Keratinocyte (primary cell): ENCODE measurements at regions not wholly inside any gene's neighbourhood (a gene's known extent, or its start where the extent isn't known, plus 50 kb on each side); places are given as distances from the start of the nearest gene placed in this dataset.

Experiments used
- DNase-seq: peaks from one replicate; pipeline ENCODE4 v3.0.0-alpha.2; 2011; ENCODE audit warnings: low read depth, missing footprints, low spot score
- FAIRE-seq: peaks from 2 replicates; lab custom pipeline; 2011; peaks lifted over from hg19 to GRCh38; lab: Jason Lieb, UNC
- H2AFZ ChIP-seq: 2 replicates; pipeline ENCODE4 v1.6.0; 2012; ENCODE audit warnings: low read length, control low read depth, inconsistent platforms; ENCODE audit not compliant: control insufficient read depth
- H3K27ac ChIP-seq: 2 replicates; pipeline ENCODE4 v1.5.1; 2011; ENCODE audit warnings: low read length; ENCODE audit not compliant: control insufficient read depth, insufficient read depth
- H3K27me3 ChIP-seq: 3 replicates; pipeline ENCODE4 v1.6.0; 2011; ENCODE audit warnings: low read length; ENCODE audit not compliant: control insufficient read depth, insufficient read depth; ENCODE audit errors: extremely low read depth
- H3K36me3 ChIP-seq, 2 experiments: 2 replicates in 1 of 2; 3 replicates in 1 of 2; pipeline ENCODE4 v1.5.1; 2011; ENCODE audit warnings: low read length in 2 of 2, mild to moderate bottlenecking in 1 of 2; ENCODE audit not compliant: control insufficient read depth in 2 of 2, insufficient read depth in 2 of 2; ENCODE audit errors: extremely low read depth in 1 of 2
- H3K4me1 ChIP-seq: 3 replicates; pipeline ENCODE4 v1.5.1; 2011; ENCODE audit warnings: low read length; ENCODE audit not compliant: control insufficient read depth, insufficient read depth; ENCODE audit errors: extremely low read depth
- H3K4me2 ChIP-seq: 3 replicates; pipeline ENCODE4 v1.6.0; 2011; ENCODE audit warnings: low read depth, low read length; ENCODE audit not compliant: control insufficient read depth, insufficient read depth; ENCODE audit errors: extremely low read depth
- H3K4me3 ChIP-seq, 3 experiments: fragments of 200-600 bp in 1 of 3; sonication (generic) in 1 of 3; 2 replicates in 2 of 3; 3 replicates in 1 of 3; pipeline ENCODE4 v1.5.1; 2011 to 2016; ENCODE audit warnings: low read length in 3 of 3, mild to moderate bottlenecking in 3 of 3, control low read depth in 2 of 3, inconsistent platforms in 1 of 3, low read depth in 1 of 3, mixed read lengths in 1 of 3, mixed run types in 1 of 3, moderate library complexity in 1 of 3; ENCODE audit not compliant: control insufficient read depth in 2 of 3, insufficient read depth in 2 of 3; ENCODE audit errors: extremely low read depth in 1 of 3
- H3K79me2 ChIP-seq: 2 replicates; pipeline ENCODE4 v1.6.0; 2012; ENCODE audit warnings: low read length; ENCODE audit not compliant: control insufficient read depth, insufficient read depth
- H3K9ac ChIP-seq: 3 replicates; pipeline ENCODE4 v1.6.0; 2011; ENCODE audit warnings: low read length; ENCODE audit not compliant: control insufficient read depth, insufficient read depth; ENCODE audit errors: extremely low read depth
- H3K9me1 ChIP-seq: 3 replicates; pipeline ENCODE4 v1.6.0; 2011; ENCODE audit warnings: low read length; ENCODE audit not compliant: control insufficient read depth, insufficient read depth; ENCODE audit errors: extremely low read depth
- H3K9me3 ChIP-seq: 2 replicates; pipeline ENCODE4 v1.5.1; 2012; ENCODE audit warnings: low read depth, low read length; ENCODE audit not compliant: control insufficient read depth
- H4K20me1 ChIP-seq: 3 replicates; pipeline ENCODE4 v1.6.0; 2011; ENCODE audit warnings: low read length; ENCODE audit not compliant: control insufficient read depth, insufficient read depth; ENCODE audit errors: extremely low read depth
- CTCF ChIP-seq, 3 experiments: IDR thresholded peaks in 1 of 3; conservative IDR thresholded peaks in 1 of 3; optimal IDR thresholded peaks in 1 of 3; 2 replicates in 2 of 3; 3 replicates in 1 of 3; pipeline versions ENCODE3 to v1.5.1; 2011; ENCODE audit warnings: low read length in 3 of 3, mild to moderate bottlenecking in 3 of 3, moderate library complexity in 2 of 3, control low read depth in 1 of 3, inconsistent platforms in 1 of 3; ENCODE audit not compliant: insufficient read depth in 2 of 3; ENCODE audit errors: extremely low read depth in 1 of 3
- EZH2 ChIP-seq: IDR thresholded peaks from one replicate; pipeline ENCODE4 v1.6.1; 2012; ENCODE audit warnings: inconsistent platforms, mild to moderate bottlenecking, low read length, moderate library complexity
- dilution Hi-C: fragments of 300-500 bp; cut with MboI; formaldehyde crosslinking; loops from one replicate; pipeline ENCODE4 v1.7.0; 2020; ENCODE audit warnings: low sequenced_read_pairs; ENCODE audit not compliant: extremely low pct_ligation_motif_present

GRCh38 chr12:65672441-65672840 lies 151.8 kb upstream of the HMGA2 start:
- H3K27ac ChIP-seq = peak overlapping the region; percentile 93

GRCh38 chr12:65673156-65673690 lies 151.1 kb upstream of the HMGA2 start:
- dilution Hi-C loops = no loop called here
- no peaks in the 10 kb centered on the region for H3K36me3 ChIP-seq
- H3K79me2 ChIP-seq = no peaks in the 10 kb centered on the region
- H3K4me1 ChIP-seq = peaks cover 59% of the 10 kb centered on the region
- TF ChIP-seq CTCF (optimal IDR thresholded peaks at IDR 0.05 in 1 of 3, IDR thresholded peaks at IDR 0.05 in 1 of 3, conservative IDR thresholded peaks at IDR 0.05 in 1 of 3; ENCODE audit: extremely low read depth in 1 of 3, insufficient read depth in 2 of 3, low read length in 3 of 3) = no peak
- no peak for TF ChIP-seq EZH2
- no peaks in the 10 kb centered on the region for H4K20me1 ChIP-seq
- H3K9me3 ChIP-seq = no peaks in the 10 kb centered on the region
- H3K27ac ChIP-seq = peak overlapping the region; percentile 93
- DNase-seq = no peak
- H2AFZ ChIP-seq = peak overlapping the region; percentile 50
- no peak overlapping the region for H3K4me2 ChIP-seq
- H3K9ac ChIP-seq = peak overlapping the region; percentile 18
- H3K9me1 ChIP-seq = no peaks in the 10 kb centered on the region
- no peak overlapping the region for H3K4me3 ChIP-seq
- peak; percentile 20 for FAIRE-seq
- H3K27me3 ChIP-seq = no peaks in the 10 kb centered on the region

More at GRCh38 chr12:65672441-65672840, 151.8 kb upstream of the HMGA2 start:
- Histone ChIP-seq H3K9ac (peak overlapping the region; percentile 25), H3K9me1 (no peaks in the 10 kb centered on the region), H3K36me3 (no peaks in the 10 kb centered on the region), H3K4me2 (no peak overlapping the region), H3K4me3 (no peak overlapping the region), H3K9me3 (no peaks in the 10 kb centered on the region), H2AFZ (peak overlapping the region; percentile 19), H3K27me3 (no peaks in the 10 kb centered on the region), H3K79me2 (no peaks in the 10 kb centered on the region), H4K20me1 (no peaks in the 10 kb centered on the region), H3K4me1 (peaks cover 62% of the 10 kb centered on the region)
- FAIRE-seq = peak; percentile 66
- dilution Hi-C loops = no loop called here
- TF ChIP-seq CTCF (optimal IDR thresholded peaks at IDR 0.05 in 1 of 3, IDR thresholded peaks at IDR 0.05 in 1 of 3, conservative IDR thresholded peaks at IDR 0.05 in 1 of 3; ENCODE audit: extremely low read depth in 1 of 3, insufficient read depth in 2 of 3, low read length in 3 of 3) (no peak), EZH2 (no peak)
- DNase-seq = no peak
